H9 (cell line): ENCODE measurements at regions not wholly inside any gene's neighbourhood (a gene's known extent, or its start where the extent isn't known, plus 50 kb on each side); places are given as distances from the start of the nearest gene placed in this dataset.
A peak's percentile ranks its signal among the peaks of the same experiment; 100 is the strongest.

Experiments
- DNase-seq: peaks from one replicate; pipeline ENCODE4 v3.0.0-alpha.2; 2017
- H2AFZ ChIP-seq: one replicate; pipeline ENCODE4 v1.6.1; 2013; ENCODE audit warnings: mild to moderate bottlenecking, low read length, control low read depth, moderate library complexity
- H2AK5ac ChIP-seq: 2 replicates; pipeline ENCODE4 v1.6.1; 2013; ENCODE audit warnings: low read length, control low read depth, mixed read lengths; ENCODE audit not compliant: insufficient read length
- H2BK120ac ChIP-seq: one replicate; pipeline ENCODE4 v1.6.1; 2013; ENCODE audit warnings: low read depth, mild to moderate bottlenecking, low read length, control low read depth, inconsistent platforms; ENCODE audit not compliant: poor library complexity, severe bottlenecking
- H2BK12ac ChIP-seq: 2 replicates; pipeline ENCODE4 v1.6.1; 2013; ENCODE audit warnings: low read length, control low read depth, mixed read lengths, low read depth; ENCODE audit not compliant: insufficient read length
- H2BK15ac ChIP-seq: 2 replicates; pipeline ENCODE4 v1.6.1; 2013; ENCODE audit warnings: low read depth, low read length, control low read depth
- H2BK20ac ChIP-seq: one replicate; pipeline ENCODE4 v1.6.1; 2013; ENCODE audit warnings: low read depth, mild to moderate bottlenecking, low read length, control low read depth, inconsistent platforms; ENCODE audit not compliant: poor library complexity, severe bottlenecking
- H2BK5ac ChIP-seq: 2 replicates; pipeline ENCODE4 v1.6.1; 2013; ENCODE audit warnings: low read length, control low read depth, mixed read lengths; ENCODE audit not compliant: insufficient read length
- H3K14ac ChIP-seq: 2 replicates; pipeline ENCODE4 v1.6.1; 2013; ENCODE audit warnings: low read length, control low read depth; ENCODE audit not compliant: insufficient read depth
- H3K18ac ChIP-seq: 2 replicates; pipeline ENCODE4 v1.6.1; 2013; ENCODE audit warnings: low read depth, mild to moderate bottlenecking, mixed read lengths, low read length, control low read depth; ENCODE audit not compliant: insufficient read length
- H3K23ac ChIP-seq: 2 replicates; pipeline ENCODE4 v1.6.1; 2013; ENCODE audit warnings: low read length, control low read depth, mixed read lengths, low read depth; ENCODE audit not compliant: insufficient read length
- H3K23me2 ChIP-seq: 2 replicates; pipeline ENCODE4 v1.6.1; 2013; ENCODE audit warnings: low read depth, mild to moderate bottlenecking, mixed read lengths, low read length, control low read depth; ENCODE audit not compliant: insufficient read length, poor library complexity, severe bottlenecking
- H3K27ac ChIP-seq: 2 replicates; pipeline ENCODE4 v1.5.1; 2013; ENCODE audit warnings: low read length, control low read depth, mixed read lengths, low read depth; ENCODE audit not compliant: insufficient read length
- H3K27me3 ChIP-seq: 2 replicates; pipeline ENCODE4 v1.6.1; 2013; ENCODE audit warnings: low read length, control low read depth, inconsistent platforms; ENCODE audit not compliant: insufficient read depth
- H3K4ac ChIP-seq: 2 replicates; pipeline ENCODE4 v1.6.1; 2013; ENCODE audit warnings: low read depth, mild to moderate bottlenecking, control low read depth, inconsistent platforms, low read length, moderate library complexity
- H3K4me1 ChIP-seq: 2 replicates; pipeline ENCODE4 v1.6.1; 2013; ENCODE audit warnings: low read length, control low read depth, inconsistent platforms; ENCODE audit not compliant: insufficient read depth
- H3K4me2 ChIP-seq: 2 replicates; pipeline ENCODE4 v1.6.1; 2013; ENCODE audit warnings: low read length, control low read depth, mixed read lengths; ENCODE audit not compliant: insufficient read length, insufficient read depth
- H3K56ac ChIP-seq: 2 replicates; pipeline ENCODE4 v1.6.1; 2013; ENCODE audit warnings: low read depth, mild to moderate bottlenecking, mixed read lengths, low read length, control low read depth; ENCODE audit not compliant: insufficient read length
- H3K79me1 ChIP-seq: 2 replicates; pipeline ENCODE4 v1.6.1; 2013; ENCODE audit warnings: low read depth, mild to moderate bottlenecking, moderate library complexity, low read length, control low read depth, inconsistent platforms; ENCODE audit not compliant: insufficient read depth, poor library complexity, severe bottlenecking
- H3K79me2 ChIP-seq: 2 replicates; pipeline ENCODE4 v1.6.1; 2013; ENCODE audit warnings: low read length, control low read depth, inconsistent platforms; ENCODE audit not compliant: insufficient read depth
- H3K9ac ChIP-seq: 2 replicates; pipeline ENCODE4 v1.6.1; 2013; ENCODE audit warnings: low read length, control low read depth, mixed read lengths; ENCODE audit not compliant: insufficient read length; ENCODE audit errors: extremely low read depth
- H3K9me3 ChIP-seq: one replicate; pipeline ENCODE4 v1.6.1; 2013; ENCODE audit warnings: low read depth, low read length, inconsistent platforms; ENCODE audit not compliant: control insufficient read depth
- H3T11ph ChIP-seq: one replicate; pipeline ENCODE4 v1.6.1; 2013; ENCODE audit warnings: mild to moderate bottlenecking, low read length, control low read depth, inconsistent platforms
- H4K20me1 ChIP-seq: one replicate; pipeline ENCODE4 v1.6.1; 2013; ENCODE audit not compliant: control insufficient read depth, insufficient read length, insufficient read depth
- H4K5ac ChIP-seq: 2 replicates; pipeline ENCODE4 v1.6.1; 2013; ENCODE audit warnings: low read depth, mild to moderate bottlenecking, mixed read lengths, low read length, control low read depth; ENCODE audit not compliant: insufficient read length
- H4K8ac ChIP-seq: replicated peaks from 2 replicates; pipeline ENCODE4 v1.6.1; 2013; ENCODE audit warnings: low read length, control low read depth, mixed read lengths, low read depth; ENCODE audit not compliant: insufficient read length
- H4K91ac ChIP-seq: 2 replicates; pipeline ENCODE4 v1.6.1; 2013; ENCODE audit warnings: low read depth, mild to moderate bottlenecking, moderate library complexity, mixed read lengths, low read length, control low read depth; ENCODE audit not compliant: insufficient read length
- H3K27ac Mint-ChIP-seq, 3 experiments: 2 replicates in 2 of 3; 3 replicates in 1 of 3; pipeline ENCODE4 v1.8.0; 2020 to 2021; ENCODE audit warnings: mixed read lengths in 3 of 3, mild to moderate bottlenecking in 1 of 3, moderate library complexity in 1 of 3
- H3K27me3 Mint-ChIP-seq: 2 replicates; pipeline ENCODE4 v1.8.0; 2021; ENCODE audit warnings: low read depth, mild to moderate bottlenecking, moderate library complexity, mixed read lengths
- H3K36me3 Mint-ChIP-seq, 3 experiments: 2 replicates in 2 of 3; 3 replicates in 1 of 3; pipeline ENCODE4 v1.8.0; 2020 to 2021; ENCODE audit warnings: low read depth in 3 of 3, mixed read lengths in 3 of 3; ENCODE audit not compliant: insufficient read depth in 1 of 3
- H3K4me1 Mint-ChIP-seq, 2 experiments: 2 replicates each; pipeline ENCODE4 v1.8.0; 2020; ENCODE audit warnings: mixed read lengths in 2 of 2
- H3K4me3 Mint-ChIP-seq, 2 experiments: 2 replicates in 1 of 2; 3 replicates in 1 of 2; pipeline ENCODE4 v1.8.0; 2020 to 2021; ENCODE audit warnings: mild to moderate bottlenecking in 2 of 2, mixed read lengths in 2 of 2, moderate library complexity in 1 of 2
- H3K9me3 Mint-ChIP-seq, 2 experiments: 2 replicates in 1 of 2; 3 replicates in 1 of 2; pipeline ENCODE4 v1.8.0; 2020; ENCODE audit warnings: mild to moderate bottlenecking in 2 of 2, mixed read lengths in 2 of 2, moderate library complexity in 1 of 2
- CTCF ChIP-seq: fragments of 200-600 bp; sonication (generic); conservative IDR thresholded peaks from 3 replicates; pipeline ENCODE4 v1.8.0; 2021; ENCODE audit warnings: antibody characterized with exemption, mild to moderate bottlenecking
- WGBS: extraction: QIAGEN DNeasy Blood & Tissue Kit; methylation state at CpG from one replicate; pipeline ENCODE4 v1.1.7; 2013; ENCODE audit warnings: missing lambda C conversion rate, low lambda C conversion rate, mixed read lengths; ENCODE audit not compliant: insufficient read length; ENCODE audit errors: extremely low coverage; 5-methylcytosine and 5-hydroxymethylcytosine counted together

- no peaks in the 10 kb centered on the region for H3K79me2 ChIP-seq
- peak; percentile 28 for DNase-seq
- no peak overlapping the region for H2BK20ac ChIP-seq
- H2BK12ac ChIP-seq: no peak overlapping the region
- Mint-ChIP-seq H3K4me1 (peaks cover 32 to 40% of the 10 kb centered on the region in 2 experiments), H3K4me3 (no peak overlapping the region), H3K27me3 (peaks cover 38% of the 10 kb centered on the region), H3K27ac (peak overlapping the region in 1 of 3 experiments; percentile 24; a peak in 1 of 7 replicates), H3K9me3 (no peaks in the 10 kb centered on the region; a peak in 1 of 5 replicates), H3K36me3 (no peaks in the 10 kb centered on the region)
- no peak overlapping the region for H3K14ac ChIP-seq
- H3K4me2 ChIP-seq: no peak overlapping the region
- no peak overlapping the region for H2AK5ac ChIP-seq
- H4K8ac ChIP-seq: no peak overlapping the region
- no peak overlapping the region for H2BK5ac ChIP-seq
- H3K27ac ChIP-seq: no peak overlapping the region
- no peaks in the 10 kb centered on the region for H3K27me3 ChIP-seq
- H2BK120ac ChIP-seq: no peak overlapping the region
- no peak overlapping the region for H2AFZ ChIP-seq
- no peaks in the 10 kb centered on the region for H3K23me2 ChIP-seq
- no peak overlapping the region for H4K91ac ChIP-seq
- no peak overlapping the region for H3K56ac ChIP-seq
- H4K20me1 ChIP-seq: no peaks in the 10 kb centered on the region
- H3K4me1 ChIP-seq: no peaks in the 10 kb centered on the region; the same call in 1 of the 2 replicates
- H3K4ac ChIP-seq: no peak overlapping the region
- no peak overlapping the region for H3K9ac ChIP-seq
- no peak overlapping the region for H3K23ac ChIP-seq
- H3K18ac ChIP-seq: no peak overlapping the region
- H3K9me3 ChIP-seq: no peaks in the 10 kb centered on the region
- H3T11ph ChIP-seq: no peak overlapping the region
- H3K79me1 ChIP-seq: no peaks in the 10 kb centered on the region
- no peak overlapping the region for H4K5ac ChIP-seq
- no CpG with 5 or more reads among the region's 10 CpGs for WGBS
- TF ChIP-seq CTCF: no peak
- H2BK15ac ChIP-seq: no peak overlapping the region
These were observed 261.7 kb downstream of the BUD13 start for GRCh38 chr11:116510886-116511650.
